GM18511 (cell line): ENCODE measurements at regions not wholly inside any gene's neighbourhood (a gene's known extent, or its start where the extent isn't known, plus 50 kb on each side); places are given as distances from the start of the nearest gene placed in this dataset.

Experiments
- ATAC-seq: cut with Tn5 transposase; IDR thresholded peaks from one replicate; pipeline ENCODE4 v1.9.1; 2021; ENCODE audit warnings: mild to moderate bottlenecking, moderate library complexity; ENCODE audit not compliant: unreplicated experiment

DNA sequence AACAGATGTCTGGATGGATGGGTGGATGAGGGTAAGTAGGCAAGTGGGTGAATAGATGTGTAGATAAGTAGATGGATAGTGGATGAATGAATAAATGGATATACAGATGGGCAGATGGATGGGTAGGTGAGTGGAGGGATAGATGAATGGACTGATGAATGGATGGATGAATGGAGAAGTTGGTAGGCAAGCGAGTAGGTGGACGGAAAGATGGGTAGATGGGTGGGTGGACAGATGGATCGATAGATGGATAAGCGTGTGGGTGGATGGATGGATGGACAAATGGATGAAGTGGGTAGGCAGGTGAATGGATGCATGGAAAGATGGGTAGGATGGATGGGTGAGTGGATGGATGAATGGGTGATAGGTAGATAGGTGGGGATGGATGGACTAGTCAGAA is 393.2 kb downstream of the SHANK2 start:
- ATAC-seq = no peak

DNA sequence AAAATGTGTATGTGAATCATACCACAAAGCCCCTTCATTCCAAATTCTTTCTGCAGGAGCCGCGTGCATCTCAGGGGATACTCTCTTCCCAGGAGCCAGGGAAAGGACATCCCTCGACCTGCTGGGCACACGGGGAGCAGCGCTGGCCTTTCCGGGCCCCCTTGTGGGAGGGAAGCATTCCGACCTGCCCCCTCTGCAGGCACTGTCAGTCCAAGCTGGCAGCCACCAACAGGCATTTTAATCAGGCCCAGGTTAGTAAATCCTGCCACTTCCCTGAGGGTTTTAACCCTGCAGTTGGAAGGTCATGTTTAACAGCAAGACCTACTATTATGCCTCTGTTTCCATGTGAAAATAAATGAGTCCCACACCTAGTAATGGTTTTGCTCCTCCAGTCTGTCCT is 391.5 kb downstream of the SHANK2 start:
- ATAC-seq = no peak

DNA sequence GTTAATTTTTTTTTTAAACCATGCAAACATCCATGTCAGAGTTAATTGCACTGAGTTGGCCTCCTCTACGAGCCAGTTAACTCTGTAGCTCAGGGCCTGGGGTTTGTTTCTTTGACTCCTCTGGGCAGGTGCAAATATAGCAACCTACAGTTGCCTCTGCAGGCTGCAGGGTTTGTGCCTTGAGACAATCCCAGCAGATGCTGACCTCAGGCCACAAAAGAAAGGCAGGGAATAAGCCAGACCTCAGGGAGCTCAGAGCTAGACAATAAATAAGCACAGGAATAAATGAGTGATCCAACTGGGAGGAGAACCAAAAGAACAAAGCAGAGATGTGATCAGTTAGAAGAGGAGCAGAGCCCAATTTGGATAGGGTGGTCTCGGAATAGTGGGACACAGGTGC is 390.8 kb downstream of the SHANK2 start:
- ATAC-seq = no peak

DNA sequence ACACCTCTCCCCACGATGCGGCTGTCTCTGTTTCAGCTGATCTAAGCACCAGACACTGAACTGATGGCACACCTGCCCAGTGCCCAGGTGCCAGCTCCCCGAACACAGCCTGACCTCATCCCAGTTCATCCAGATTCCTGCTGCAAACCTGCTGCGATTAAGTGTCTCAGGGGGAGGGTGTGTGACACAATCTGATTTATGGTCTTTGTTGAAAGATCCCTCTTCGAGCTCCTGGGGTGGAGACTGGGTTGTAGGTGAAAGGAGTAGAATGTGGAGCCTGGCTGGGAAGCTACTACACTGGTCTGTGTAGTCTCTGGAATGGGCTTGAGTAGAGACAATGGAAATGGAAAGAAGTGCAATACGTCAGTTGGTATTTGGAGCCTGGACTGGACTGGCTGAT is 390.3 kb downstream of the SHANK2 start:
- ATAC-seq = no peak

DNA sequence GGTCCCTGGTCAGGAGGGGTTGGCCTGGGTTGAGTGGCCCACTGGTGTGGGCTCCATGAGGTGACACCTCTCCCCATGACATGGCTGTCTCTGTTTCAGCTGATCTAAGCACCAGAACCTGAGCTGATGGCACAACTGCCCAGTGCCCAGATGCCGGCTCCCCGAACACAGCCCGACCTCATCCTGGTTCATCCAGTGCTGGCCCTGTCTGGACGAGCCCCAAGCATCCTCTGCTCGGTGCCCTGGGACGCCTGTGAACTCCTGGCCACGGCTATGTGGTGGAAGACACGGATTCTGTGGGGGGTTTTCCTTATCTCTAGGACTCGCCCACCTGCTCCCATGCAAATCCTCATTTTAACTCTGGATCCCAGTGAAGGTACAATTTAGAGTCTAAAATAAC is 389.2 kb downstream of the SHANK2 start:
- no peak for ATAC-seq

DNA sequence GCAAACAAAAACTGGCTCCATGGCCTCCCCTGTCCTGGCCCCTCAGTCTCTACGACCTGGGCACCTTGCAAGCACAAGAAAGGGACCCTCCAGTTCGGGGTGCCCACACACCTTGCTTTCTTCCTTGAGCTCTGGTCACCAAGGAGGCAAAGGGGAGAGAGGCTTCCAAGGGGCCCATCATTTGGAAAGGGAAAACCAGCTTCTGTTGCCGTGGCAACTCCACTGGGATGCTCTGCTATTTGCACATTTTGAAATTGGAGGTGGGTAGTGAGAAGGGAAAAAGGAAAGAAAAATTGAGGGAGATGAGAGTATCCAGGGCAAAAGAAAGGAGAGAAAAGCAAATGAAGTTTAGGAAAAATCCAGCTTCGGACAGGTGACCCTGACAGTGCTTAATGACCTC is 388.4 kb downstream of the SHANK2 start:
- ATAC-seq = no peak

DNA sequence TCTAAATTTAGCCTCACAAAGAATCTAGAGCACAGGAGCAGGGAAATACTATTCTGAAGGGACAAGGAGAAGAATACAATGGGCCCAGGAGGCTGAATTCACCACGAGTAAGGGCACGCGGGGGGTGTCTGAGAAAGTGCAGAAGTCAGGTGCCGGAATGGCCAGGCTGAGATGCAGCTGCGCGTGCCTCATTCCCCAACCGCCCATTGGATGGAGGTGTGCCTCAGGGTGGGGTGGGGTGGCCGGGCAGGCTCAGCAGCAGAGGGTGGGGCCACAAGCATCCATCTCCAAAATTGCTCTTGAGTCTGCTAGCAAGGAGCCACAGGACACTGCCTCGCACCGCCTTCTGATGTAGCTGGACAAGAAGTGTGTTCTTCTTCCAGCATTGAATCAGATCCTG is 387.0 kb downstream of the SHANK2 start:
- no peak for ATAC-seq

DNA sequence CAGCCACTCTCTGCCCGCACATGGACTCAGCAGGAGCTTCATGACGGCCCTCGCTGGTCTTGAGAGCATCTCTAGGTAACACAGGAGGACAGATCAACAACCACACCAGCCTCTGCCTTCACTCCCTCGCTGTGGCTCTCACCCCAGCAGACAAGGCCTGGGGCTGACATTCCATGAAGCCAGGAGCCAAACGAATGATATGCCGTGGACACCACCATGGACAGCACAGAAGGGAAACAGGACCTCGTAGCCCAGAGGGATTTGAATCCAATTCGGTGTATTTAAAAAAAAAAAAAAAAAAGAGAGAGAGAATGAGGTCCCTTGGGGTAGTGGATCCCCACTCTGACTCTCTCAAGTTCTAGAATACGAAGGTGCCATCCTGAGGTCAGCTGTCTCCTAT is 385.5 kb downstream of the SHANK2 start:
- ATAC-seq = no peak

DNA sequence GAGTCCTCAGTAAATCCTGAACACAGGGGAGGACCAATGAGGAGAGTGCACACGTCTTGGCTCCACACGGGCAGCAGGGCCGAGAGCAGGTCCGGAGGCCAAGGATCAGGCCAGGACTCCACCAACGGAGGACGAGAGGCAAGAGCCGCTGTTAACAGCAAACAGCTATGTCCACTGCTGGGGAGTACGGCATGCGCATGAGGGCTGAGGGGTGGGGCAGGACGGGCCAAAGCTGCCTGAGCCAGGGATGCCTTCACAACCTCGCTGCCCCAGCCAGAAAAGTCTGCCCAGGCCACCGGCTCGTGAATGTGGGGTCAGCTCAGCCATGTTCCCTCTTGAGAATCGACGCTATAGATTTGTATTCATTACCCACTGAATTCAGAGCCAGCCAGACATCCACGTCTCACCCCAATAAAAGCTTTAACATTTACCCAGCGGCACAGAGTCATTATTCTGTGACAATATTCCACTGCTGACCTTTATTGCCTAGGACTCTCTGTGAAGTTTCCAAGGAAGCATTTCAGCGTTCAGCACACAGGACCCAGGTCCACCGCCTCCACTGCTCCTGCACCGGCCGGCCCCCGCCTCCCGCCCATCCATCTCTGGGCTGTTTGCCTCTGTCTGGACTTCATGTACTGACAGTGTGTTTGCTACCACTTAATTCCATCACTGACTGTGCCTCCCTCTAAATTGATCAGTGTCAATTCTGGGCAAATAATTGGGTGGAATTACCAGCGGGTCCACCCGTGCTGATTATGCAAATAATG is 384.9 kb downstream of the SHANK2 start:
- ATAC-seq = no peak

DNA sequence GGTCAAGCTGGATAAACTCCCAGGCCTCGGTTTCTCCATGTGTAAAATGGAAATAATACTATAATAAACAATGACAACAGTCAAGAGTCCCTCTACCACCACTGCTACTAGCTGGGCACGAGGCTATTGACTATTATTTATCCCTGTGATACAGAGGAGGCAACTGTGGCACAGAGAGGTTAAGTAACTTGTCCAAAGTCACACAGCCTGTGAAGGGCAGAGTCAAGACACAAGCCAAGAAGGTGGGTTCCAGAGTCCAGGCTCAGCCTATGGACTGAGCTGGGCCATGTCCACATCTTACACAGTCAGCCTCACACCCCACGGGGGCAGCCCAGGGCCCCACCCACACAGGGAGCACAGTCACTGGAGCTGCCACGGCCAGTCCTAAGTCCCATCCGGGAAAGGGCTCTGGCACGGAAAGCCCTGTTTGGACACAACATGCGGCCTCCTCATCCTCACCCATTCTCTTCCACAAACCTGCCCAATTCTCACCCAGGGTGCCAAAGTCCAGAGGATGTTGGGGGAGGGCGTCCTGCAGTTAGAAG is 384.0 kb downstream of the SHANK2 start:
- ATAC-seq = no peak

DNA sequence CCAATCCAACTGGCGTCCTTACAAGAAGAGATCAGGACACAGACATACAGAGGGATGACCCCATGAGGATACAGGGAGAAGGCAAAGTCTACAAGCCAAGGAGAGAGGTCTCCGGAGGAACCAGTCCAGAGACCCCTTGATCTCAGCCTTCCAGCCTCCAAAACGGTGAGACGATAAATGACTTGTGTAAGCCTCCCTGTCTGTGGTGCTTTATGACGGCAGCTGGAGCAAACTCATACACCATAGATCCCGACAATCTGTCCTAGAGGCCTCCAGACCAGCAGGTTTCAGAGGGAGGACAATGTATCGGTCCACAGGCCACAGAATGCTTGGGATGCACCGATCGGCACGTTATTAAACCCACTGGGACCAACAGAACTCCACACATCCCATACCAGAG is 383.3 kb downstream of the SHANK2 start:
- ATAC-seq = no peak

DNA sequence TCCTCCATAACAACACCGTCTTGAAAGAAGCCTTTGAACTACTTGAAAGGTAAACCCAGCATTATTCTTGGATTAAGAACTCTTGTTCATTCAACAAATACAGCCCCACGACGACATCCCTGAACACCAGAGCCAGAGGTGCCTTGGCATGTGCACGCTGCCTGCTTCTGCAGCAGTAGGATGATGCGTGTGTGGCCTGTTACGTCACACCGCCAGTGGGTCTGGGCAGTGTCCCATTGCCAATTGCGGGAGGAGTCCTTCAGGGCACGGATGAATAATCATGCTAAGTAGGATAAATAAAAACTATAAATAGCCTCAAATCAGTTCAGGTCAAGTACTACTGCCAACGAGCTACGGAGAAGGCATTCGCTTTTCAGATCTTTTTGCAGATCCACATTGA is 380.5 kb downstream of the SHANK2 start:
- no peak for ATAC-seq

DNA sequence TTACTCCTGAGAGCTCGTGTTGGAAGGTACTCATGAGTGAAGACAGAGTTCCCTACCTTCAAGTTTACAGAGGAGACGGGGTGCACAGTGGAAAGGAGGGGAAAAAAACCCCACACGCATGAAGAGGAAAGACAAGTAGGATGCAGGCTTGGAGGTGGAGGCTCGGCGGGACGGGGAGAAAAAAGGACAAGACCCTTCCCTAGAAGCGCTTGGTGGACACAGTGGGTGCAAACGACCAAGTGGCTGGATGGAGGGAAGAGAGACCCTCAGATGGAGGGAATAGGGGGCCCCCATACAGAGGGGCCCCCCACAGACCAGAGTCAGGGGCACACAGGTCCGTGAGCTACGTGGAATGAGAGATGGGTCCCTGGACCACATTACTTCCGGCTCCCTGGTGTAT is 380.1 kb downstream of the SHANK2 start:
- no peak for ATAC-seq

DNA sequence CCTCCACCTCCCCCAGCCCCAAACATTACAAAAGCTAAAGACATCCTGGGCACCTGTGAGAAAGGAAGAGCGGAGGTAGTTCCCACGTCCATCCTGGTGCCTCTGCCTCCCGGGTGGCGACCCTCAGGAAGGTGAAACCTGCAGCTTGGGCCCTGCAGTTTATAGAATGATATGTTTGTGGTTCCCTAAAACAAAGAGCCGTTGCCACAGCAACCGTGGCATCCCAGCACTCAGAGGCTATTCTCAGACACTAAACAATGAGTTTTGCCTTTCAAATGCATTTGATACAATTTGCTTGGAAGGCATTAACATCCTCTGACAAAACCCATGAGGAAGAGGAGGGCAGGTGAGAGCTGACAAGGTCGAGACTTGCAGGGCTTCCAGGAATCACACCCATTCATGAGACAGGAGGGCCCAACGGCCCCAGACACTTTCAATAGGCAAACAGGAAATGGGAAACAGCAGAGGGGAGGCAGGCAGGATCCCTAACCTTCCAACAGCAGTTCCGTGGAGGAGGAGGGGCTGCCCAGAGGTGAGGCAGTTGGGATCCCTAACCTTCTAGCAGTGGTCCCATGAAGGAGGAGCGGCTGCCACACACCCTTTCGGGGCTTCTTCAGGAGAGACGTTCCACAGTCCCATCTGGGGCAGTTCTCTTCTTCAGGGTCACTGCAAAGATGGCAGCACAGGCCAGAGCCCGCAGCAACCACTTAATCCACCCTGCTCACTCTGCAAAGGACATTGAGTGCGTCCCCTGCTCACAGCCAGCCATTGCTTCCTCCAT is 379.2 kb downstream of the SHANK2 start:
- ATAC-seq = no peak

DNA sequence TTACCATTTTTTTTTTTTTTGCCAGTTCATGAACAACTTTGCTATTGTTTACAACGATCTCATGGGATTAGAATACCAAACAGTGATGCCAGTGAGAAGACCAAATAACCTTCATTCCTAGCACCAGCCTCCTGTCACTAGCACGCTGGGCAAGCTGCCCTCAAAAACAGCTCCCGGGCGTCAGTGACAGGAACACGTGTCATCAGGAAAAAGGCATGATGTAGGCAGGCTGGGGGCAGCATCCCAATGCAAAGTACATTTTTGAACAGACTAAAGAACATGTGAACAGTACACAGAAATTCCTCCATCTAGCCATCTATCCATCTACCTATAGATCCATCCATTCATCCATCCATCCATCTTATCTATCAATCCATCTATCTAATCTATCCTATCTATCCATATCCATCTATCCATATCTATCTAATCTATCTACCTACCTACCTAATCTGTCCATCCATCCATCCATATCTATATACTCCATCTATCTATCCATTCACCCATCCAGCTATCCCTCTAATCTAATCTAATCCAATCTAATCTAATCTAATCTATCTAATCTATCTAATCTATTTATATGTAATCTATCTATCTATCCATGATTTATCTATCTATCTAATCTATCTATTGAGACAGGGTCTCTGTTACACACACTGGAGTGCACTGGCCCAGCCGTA is 378.5 kb downstream of the SHANK2 start:
- ATAC-seq = no peak

DNA sequence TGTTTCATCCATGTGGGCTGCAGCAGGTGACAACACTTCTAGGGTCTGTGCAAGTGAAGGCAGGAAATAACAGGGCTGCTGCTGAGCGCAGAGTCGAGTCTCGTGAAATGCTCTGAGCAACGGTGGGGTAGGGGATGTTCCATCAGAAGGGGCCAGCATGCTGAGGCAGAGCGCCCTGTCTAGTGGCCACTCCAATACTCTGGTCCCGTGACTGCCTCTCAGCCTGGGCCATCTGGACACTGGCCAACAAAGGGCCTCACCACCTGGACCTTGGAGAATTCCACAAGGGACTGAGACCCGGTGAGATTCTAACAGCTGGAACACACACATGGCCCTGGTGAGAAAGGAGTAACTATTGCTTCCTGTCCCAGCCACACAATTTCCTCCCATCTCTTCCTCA is 375.7 kb downstream of the SHANK2 start:
- no peak for ATAC-seq

DNA sequence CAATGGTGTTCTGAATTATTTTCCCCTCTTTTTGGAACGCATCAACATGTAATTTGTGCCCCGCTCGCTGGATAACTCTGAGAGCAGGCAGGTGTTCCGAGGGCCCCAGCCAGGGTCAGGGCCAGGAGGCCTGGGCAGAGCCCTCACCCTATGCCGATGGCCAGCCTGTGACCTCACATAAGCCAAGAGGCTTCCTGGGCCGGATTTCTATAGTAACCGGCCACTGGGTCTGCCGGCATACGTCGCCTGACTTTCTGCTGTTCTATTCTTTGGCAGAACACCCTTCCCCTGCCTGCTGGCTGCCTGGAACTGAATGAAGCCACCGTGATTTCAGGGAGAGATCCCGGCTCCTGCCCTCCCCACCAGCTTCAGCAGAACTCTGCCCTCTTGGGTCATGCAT is 375.2 kb downstream of the SHANK2 start:
- no peak for ATAC-seq

DNA sequence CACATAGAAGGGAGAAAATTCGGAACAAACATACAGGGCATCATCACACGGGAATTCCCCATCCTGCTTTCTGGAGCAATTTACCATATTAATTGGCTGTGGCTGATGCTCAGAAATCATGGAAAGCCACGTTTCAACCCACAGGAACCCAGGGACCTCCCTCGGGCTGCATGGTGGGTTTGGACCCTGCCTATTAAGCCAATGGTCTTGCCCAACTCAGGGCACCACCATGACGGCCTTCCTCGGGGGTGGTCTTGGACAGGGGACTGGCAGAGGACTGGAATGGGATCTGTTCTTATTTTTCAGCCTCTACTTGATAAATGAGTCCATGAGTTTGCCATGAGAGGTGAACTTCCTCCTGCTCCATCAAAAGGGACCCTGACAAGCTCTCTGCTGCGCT is 374.0 kb downstream of the SHANK2 start:
- no peak for ATAC-seq

DNA sequence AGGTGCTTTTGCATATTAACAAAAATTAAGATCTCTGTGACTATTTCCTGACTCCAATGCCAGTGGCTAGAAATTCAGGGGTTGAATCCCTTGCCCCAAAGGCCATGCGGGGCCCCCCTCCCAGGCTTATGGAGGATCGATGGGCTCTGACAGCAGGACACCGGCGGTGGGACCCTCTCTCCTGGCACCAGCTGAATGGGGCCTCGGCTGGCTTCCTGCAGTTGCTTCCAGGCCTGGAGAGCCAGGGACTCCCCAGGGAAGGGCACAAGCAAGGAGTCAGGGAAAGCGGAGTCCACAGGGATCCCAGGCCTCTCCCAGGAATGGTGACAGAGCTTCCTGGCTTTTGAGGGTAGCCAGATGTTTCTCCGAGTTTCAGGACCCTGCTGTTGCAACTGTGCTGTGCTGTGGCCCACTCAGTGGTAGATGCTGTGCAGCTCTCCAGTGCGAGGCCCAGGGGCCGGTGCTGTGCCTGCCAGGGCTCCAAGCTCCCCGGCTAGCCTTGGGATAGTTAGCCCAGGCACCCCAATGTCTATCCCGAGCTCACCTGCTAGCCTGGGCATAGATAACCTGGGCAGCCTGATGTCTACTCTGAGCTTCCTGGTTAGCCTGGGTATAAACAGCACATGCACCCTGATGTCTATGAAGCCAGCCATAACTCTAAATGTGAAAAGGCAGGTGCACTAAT is 372.6 kb downstream of the SHANK2 start:
- ATAC-seq = no peak

DNA sequence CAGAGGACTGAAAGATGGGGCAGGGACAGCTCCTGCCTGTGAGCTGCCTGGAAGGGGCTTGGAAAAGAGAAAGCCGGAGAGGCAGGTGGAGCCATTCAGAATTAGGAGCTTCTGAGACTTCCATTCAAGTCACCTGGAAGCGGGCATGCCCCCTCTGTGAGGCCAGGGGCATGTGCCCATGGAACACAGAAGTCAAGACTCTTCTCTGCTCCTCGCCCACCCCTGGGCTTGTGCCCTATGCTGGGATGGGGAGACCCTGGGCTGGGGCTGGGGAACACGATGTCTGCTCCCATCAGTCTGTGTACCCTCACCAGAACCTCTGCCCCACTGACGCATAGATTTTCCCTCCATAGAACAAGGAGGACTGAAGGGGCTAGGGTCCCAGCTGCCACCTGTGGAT is 372.0 kb downstream of the SHANK2 start:
- ATAC-seq = no peak
